ENCODE measurements at regions not wholly inside any gene's neighbourhood (a gene's known extent, or its start where the extent isn't known, plus 50 kb on each side); places are given as distances from the start of the nearest gene placed in this dataset.
"Not testable (repeated sequence)": the region's sequence is repeated elsewhere in the genome, so short reads cannot be mapped to it uniquely, and the experiment has no call there.

- H3K36me3 ChIP-seq, result no peaks in the 10 kb centered on the region
- H3K4me3 ChIP-seq (ENCODE audit: low read depth, low read length), result no peak overlapping the region
- H3K27me3 ChIP-seq, result no peaks in the 10 kb centered on the region
- H3K9me3 ChIP-seq, result no peaks in the 10 kb centered on the region
- TF ChIP-seq CTCF (IDR thresholded peaks at IDR 0.05; ENCODE audit: low read depth, low read length), result no peak
- no peaks in the 10 kb centered on the region for H3K4me1 ChIP-seq
- DNase-seq, result no peak
These were observed 1349.8 kb downstream of the SUCLG1 start for GRCh38 chr2:83109284-83109683.

GRCh38 chr2:83106853-83107252 is 1352.2 kb downstream of the SUCLG1 start:
- Histone ChIP-seq H3K4me1 (no peaks in the 10 kb centered on the region), H3K4me3 (ENCODE audit: low read depth, low read length) (no peak overlapping the region), H3K36me3 (no peaks in the 10 kb centered on the region), H3K9me3 (no peaks in the 10 kb centered on the region), H3K27me3 (no peaks in the 10 kb centered on the region)
- no peak for DNase-seq
- TF ChIP-seq CTCF (IDR thresholded peaks at IDR 0.05; ENCODE audit: low read depth, low read length), result no peak

- no peaks in the 10 kb centered on the region for H3K27me3 ChIP-seq
- no peaks in the 10 kb centered on the region for H3K4me1 ChIP-seq
- TF ChIP-seq CTCF (IDR thresholded peaks at IDR 0.05; ENCODE audit: low read depth, low read length), result no peak
- no peaks in the 10 kb centered on the region for H3K9me3 ChIP-seq
- H3K4me3 ChIP-seq (ENCODE audit: low read depth, low read length), result no peak overlapping the region
- H3K36me3 ChIP-seq, result no peaks in the 10 kb centered on the region
- no peak for DNase-seq
These were observed 1354.9 kb downstream of the SUCLG1 start for GRCh38 chr2:83104202-83104601.

- no peaks in the 10 kb centered on the region for H3K4me1 ChIP-seq
- no peak for TF ChIP-seq CTCF (IDR thresholded peaks at IDR 0.05; ENCODE audit: low read depth, low read length)
- H3K27me3 ChIP-seq, result no peaks in the 10 kb centered on the region
- H3K4me3 ChIP-seq (ENCODE audit: low read depth, low read length), result no peak overlapping the region
- H3K9me3 ChIP-seq, result no peaks in the 10 kb centered on the region
- no peaks in the 10 kb centered on the region for H3K36me3 ChIP-seq
- DNase-seq, result no peak
These were observed 1355.5 kb downstream of the SUCLG1 start for GRCh38 chr2:83103613-83104012.

GRCh38 chr2:83089051-83089450 is 1370.0 kb downstream of the SUCLG1 start:
- H3K9me3 ChIP-seq; H3K4me3 ChIP-seq (ENCODE audit: low read depth, low read length); H3K36me3 ChIP-seq; H3K27me3 ChIP-seq; H3K4me1 ChIP-seq; DNase-seq: not testable (repeated sequence)

- no peak for TF ChIP-seq CTCF (IDR thresholded peaks at IDR 0.05; ENCODE audit: low read depth, low read length)
- H3K4me1 ChIP-seq, result no peaks in the 10 kb centered on the region
- H3K36me3 ChIP-seq, result no peaks in the 10 kb centered on the region
- no peaks in the 10 kb centered on the region for H3K27me3 ChIP-seq
- DNase-seq, result no peak
- H3K4me3 ChIP-seq (ENCODE audit: low read depth, low read length), result no peak overlapping the region
- no peaks in the 10 kb centered on the region for H3K9me3 ChIP-seq
These were observed 1373.2 kb downstream of the SUCLG1 start for GRCh38 chr2:83085869-83086268.
